HepG2 (cell line): ENCODE measurements at regions not wholly inside any gene's neighbourhood (a gene's known extent, or its start where the extent isn't known, plus 50 kb on each side); places are given as distances from the start of the nearest gene placed in this dataset.
A peak's percentile ranks its signal among the peaks of the same experiment; 100 is the strongest.

Experiments used
- ATAC-seq: fragments of 200-7000 bp; cut with Tn5 transposase; 3 replicates; pipeline ENCODE4 v1.9.1; 2020; ENCODE audit warnings: mild to moderate bottlenecking, moderate library complexity
- BruUV-seq: library from RNA; stranded (reverse); fragments of 400-500 nt; replicated peaks from 2 replicates; lab custom pipeline; 2021; lab: Mats Ljungman, UMichigan
- CTCF ChIA-PET: fragments of 300-600 bp; formaldehyde crosslinking; extraction: SDS; loops from one replicate; lab custom pipeline; 2021; ENCODE audit warnings: low total read pairs, inconsistent platforms, low intra/inter-chr PET ratio; lab: Yijun Ruan, JAX
- POLR2A ChIA-PET: fragments of 350-600 bp; sonication (Branson Sonifier 250); formaldehyde crosslinking; loops from one replicate; lab custom pipeline; 2020; ENCODE audit warnings: antibody characterized with exemption, inconsistent platforms; lab: Yijun Ruan, JAX
- DNase-seq: peaks from one replicate; pipeline ENCODE4 v3.0.0-alpha.2; 2015; ENCODE audit warnings: low spot score
- FAIRE-seq: peaks from 3 replicates; lab custom pipeline; 2011; peaks lifted over from hg19 to GRCh38; lab: Jason Lieb, UNC
- H2AFZ ChIP-seq: one replicate; pipeline ENCODE4 v1.6.1; 2011; ENCODE audit warnings: low read length, inconsistent platforms
- H3K27ac ChIP-seq: fragments of 300-600 bp; 3 replicates; pipeline ENCODE4 v1.8.0; 2011; ENCODE audit warnings: mixed run types, mild to moderate bottlenecking, mixed read lengths, low read length, inconsistent platforms; ENCODE audit not compliant: insufficient read depth; ENCODE audit errors: extremely low read length
- H3K27me3 ChIP-seq, 2 experiments: fragments of 200-600 bp in 1 of 2; 2 replicates in 1 of 2; 3 replicates in 1 of 2; pipeline versions ENCODE4 v1.6.0 to v1.8.0; 2011; ENCODE audit warnings: low read length in 2 of 2, mild to moderate bottlenecking in 2 of 2, moderate library complexity in 2 of 2, inconsistent platforms in 1 of 2; ENCODE audit not compliant: insufficient read depth in 2 of 2, control insufficient read depth in 1 of 2
- H3K36me3 ChIP-seq, 2 experiments: fragments of 200-600 bp in 1 of 2; replicated peaks in 1 of 2; 2 replicates in 1 of 2; 3 replicates in 1 of 2; pipeline versions ENCODE4 v1.5.1 to v1.8.0; 2011; ENCODE audit warnings: low read length in 2 of 2, inconsistent platforms in 1 of 2; ENCODE audit not compliant: insufficient read depth in 2 of 2, control insufficient read depth in 1 of 2
- H3K4me1 ChIP-seq: 2 replicates; pipeline ENCODE4 v1.5.1; 2012; ENCODE audit warnings: low read length, inconsistent platforms; ENCODE audit not compliant: insufficient read depth
- H3K4me2 ChIP-seq: 2 replicates; pipeline ENCODE4 v1.6.0; 2011; ENCODE audit warnings: low read depth, low read length, inconsistent platforms
- H3K4me3 ChIP-seq, 3 experiments: fragments of 200-600 bp in 1 of 3; sonication (generic), shearing (Covaris generic) in 1 of 3; replicated peaks in 1 of 3; 2 replicates each; pipeline ENCODE4 v1.5.1; 2011 to 2016; ENCODE audit warnings: low read length in 3 of 3, inconsistent platforms in 2 of 3, low read depth in 2 of 3, mild to moderate bottlenecking in 2 of 3, control low read depth in 1 of 3, mixed read lengths in 1 of 3; ENCODE audit not compliant: insufficient read depth in 1 of 3
- H3K79me2 ChIP-seq: one replicate; pipeline ENCODE4 v1.6.1; 2011; ENCODE audit warnings: low read length, inconsistent platforms; ENCODE audit not compliant: insufficient read depth
- H3K9ac ChIP-seq: 2 replicates; pipeline ENCODE4 v1.6.0; 2011; ENCODE audit warnings: mild to moderate bottlenecking, low read depth, low read length, inconsistent platforms; ENCODE audit not compliant: insufficient read depth
- H3K9me3 ChIP-seq: 2 replicates; pipeline ENCODE4 v1.5.1; 2012; ENCODE audit warnings: mild to moderate bottlenecking, low read length
- H4K20me1 ChIP-seq: 2 replicates; pipeline ENCODE4 v1.6.0; 2011; ENCODE audit warnings: inconsistent platforms, mild to moderate bottlenecking, low read length, moderate library complexity; ENCODE audit not compliant: insufficient read depth
- ISX ChIP-seq: sonication (generic); formaldehyde crosslinking; conservative IDR thresholded peaks from 2 replicates; pipeline ENCODE4 v1.5.0; 2020; ENCODE audit warnings: missing genetic modification reagents
- SNAI1 ChIP-seq: sonication (generic); formaldehyde crosslinking; IDR thresholded peaks from 2 replicates; pipeline ENCODE4 v1.5.0; 2020; ENCODE audit warnings: mild to moderate bottlenecking, missing genetic modification reagents, borderline replicate concordance
- ZHX2 ChIP-seq, 2 experiments: sonication (generic) in 1 of 2; formaldehyde crosslinking in 1 of 2; IDR thresholded peaks; 2 replicates each; pipeline versions ENCODE4 v1.6.1 to v1.9.0; 2014 to 2022; ENCODE audit warnings: antibody characterized with exemption in 1 of 2, borderline replicate concordance in 1 of 2, inconsistent platforms in 1 of 2, low read depth in 1 of 2, missing genetic modification reagents in 1 of 2
- ZNF12 ChIP-seq: sonication (generic); formaldehyde crosslinking; IDR thresholded peaks from 2 replicates; pipeline ENCODE4 v1.5.0; 2020; ENCODE audit warnings: missing genetic modification reagents
- ZSCAN21 ChIP-seq: sonication (generic); formaldehyde crosslinking; IDR thresholded peaks from 2 replicates; pipeline ENCODE4 v1.8.0; 2022; ENCODE audit warnings: mild to moderate bottlenecking, missing genetic modification reagents, moderate library complexity, borderline replicate concordance
- WGBS: methylation state at CpG from one replicate; pipeline ENCODE4 v1.1.6; 2017; ENCODE audit warnings: low lambda C conversion rate; 5-methylcytosine and 5-hydroxymethylcytosine counted together
- in situ Hi-C: cut with HindIII; loops from 2 replicates; pipeline ENCODE4 v1.10.0; 2017; ENCODE audit warnings: low pct_unique_long_range_greater_than_20kb; ENCODE audit not compliant: extremely low pct_ligation_motif_present
- intact Hi-C: fragments of 100-400 bp; cut with micrococcal nuclease; formaldehyde crosslinking; loops from one replicate; pipeline ENCODE4 v1.10.0; 2022; ENCODE audit not compliant: unreplicated experiment

GRCh38 chr18:2036086-2036485, 535.2 kb downstream of the METTL4 start (continued):
- TF ChIP-seq ZHX2 (IDR thresholded peaks at IDR 0.05; ENCODE audit: low read depth): no peak
- TF ChIP-seq ZHX2 (CRISPR knock-in tag; IDR thresholded peaks at IDR 0.05; ENCODE audit: borderline replicate concordance): no peak

- H3K4me1 ChIP-seq: no peaks in the 10 kb centered on the region
- ChIA-PET POLR2A (no interaction called here), CTCF (no interaction called here)
- no peak for DNase-seq
- no peaks in the 10 kb centered on the region for H3K36me3 ChIP-seq
- TF ChIP-seq SNAI1 (CRISPR knock-in tag) (no peak), ZSCAN21 (CRISPR knock-in tag) (no peak), ZNF12 (CRISPR knock-in tag) (peak; percentile 77; the same call in 1 of the 2 replicates), ISX (CRISPR knock-in tag) (no peak)
- H3K27ac ChIP-seq: no peak overlapping the region
- H3K4me3 ChIP-seq: no peak overlapping the region
- H3K79me2 ChIP-seq: no peaks in the 10 kb centered on the region
- H2AFZ ChIP-seq: no peak overlapping the region
- BruUV-seq: no TSS peak
- 12% methylated on average over 3 of the region's 3 CpGs for WGBS
- no peak overlapping the region for H3K9ac ChIP-seq
- no peaks in the 10 kb centered on the region for H3K27me3 ChIP-seq
- H4K20me1 ChIP-seq: no peaks in the 10 kb centered on the region
- no peaks in the 10 kb centered on the region for H3K9me3 ChIP-seq
- in situ Hi-C loops: no loop called here
- FAIRE-seq: no peak
- intact Hi-C loops: no loop called here
- no peak overlapping the region for H3K4me2 ChIP-seq
- ATAC-seq: no peak
Observed at GRCh38 chr18:2040279-2040678, 531.0 kb downstream of the METTL4 start.
